ENCODE measurements at regions not wholly inside any gene's neighbourhood (a gene's known extent, or its start where the extent isn't known, plus 50 kb on each side); places are given as distances from the start of the nearest gene placed in this dataset.

- H4K91ac ChIP-seq (replicated peaks; ENCODE audit: insufficient read length, low read length) = no peak overlapping the region
- no peak overlapping the region for H2BK120ac ChIP-seq (replicated peaks; ENCODE audit: low read depth, low read length)
- no peaks in the 10 kb centered on the region for H3K9me3 ChIP-seq (ENCODE audit: insufficient read depth in 2 of 2, low read depth in 1 of 2, low read length in 1 of 2)
- no peaks in the 10 kb centered on the region for H3K23me2 ChIP-seq (ENCODE audit: low read depth, low read length)
- H2BK5ac ChIP-seq (ENCODE audit: low read depth, low read length) = no peak overlapping the region
- H2AK5ac ChIP-seq (ENCODE audit: low read depth, low read length) = no peak overlapping the region
- H4K5ac ChIP-seq (ENCODE audit: insufficient read length, low read depth, low read length) = no peak overlapping the region
- H3K56ac ChIP-seq (replicated peaks; ENCODE audit: insufficient read length, low read depth, low read length) = no peak overlapping the region
- H3K27me3 ChIP-seq (replicated peaks in 1 of 4; ENCODE audit: control insufficient read depth in 3 of 4, extremely low read depth in 1 of 4, insufficient read depth in 3 of 4, low read length in 3 of 4) = no peaks in the 10 kb centered on the region
- no peaks in the 10 kb centered on the region for H3K79me2 ChIP-seq (ENCODE audit: control insufficient read depth in 1 of 2, insufficient read depth in 2 of 2, low read length in 2 of 2)
- H3K23ac ChIP-seq (ENCODE audit: insufficient read length) = no peak overlapping the region
- no peak overlapping the region for H3K27ac ChIP-seq (ENCODE audit: low read depth, low read length)
- DNase-seq (ENCODE audit: low read depth in 1 of 2, low spot score in 2 of 2) (no peak), FAIRE-seq (no peak)
- 74 to 100% methylated on average over 1 to 5 of the region's 5 CpGs for WGBS, 2 experiments (ENCODE audit: extremely low coverage in 1 of 2, insufficient coverage in 1 of 2, insufficient read length in 1 of 2, insufficient replicate concordance in 2 of 2, low coverage in 1 of 2, low lambda C conversion rate in 2 of 2, missing lambda C conversion rate in 1 of 2)
- H2BK20ac ChIP-seq (ENCODE audit: low read length) = no peak overlapping the region
- no peak overlapping the region for H3K18ac ChIP-seq (ENCODE audit: extremely low read depth, low read length)
- no peak overlapping the region for H3K4me2 ChIP-seq (ENCODE audit: insufficient read depth in 1 of 2, low read depth in 2 of 2, low read length in 2 of 2)
- TF ChIP-seq TBP (IDR thresholded peaks at IDR 0.05; ENCODE audit: low read depth, low read length) (peak; percentile 42; the same call in 1 of the 2 replicates), CTBP2 (IDR thresholded peaks at IDR 0.05; ENCODE audit: borderline replicate concordance, insufficient read depth, insufficient read length, low read length) (no peak)
- no peak overlapping the region for H2BK12ac ChIP-seq (ENCODE audit: low read depth, low read length)
- peaks cover 0 to 4% (median 0%) of the 10 kb centered on the region in 4 experiments; a peak in 1 of 7 replicates for H3K4me1 ChIP-seq (replicated peaks in 1 of 4; ENCODE audit: control insufficient read depth in 3 of 4, insufficient read depth in 4 of 4, low read length in 3 of 4)
- POLR2A ChIA-PET (ENCODE audit: partially characterized antibody) = no interaction called here
- no peak overlapping the region for H3K4ac ChIP-seq (replicated peaks; ENCODE audit: insufficient read length, low read depth, low read length)
- peaks cover 0 to 3% (median 0%) of the 10 kb centered on the region in 4 experiments; a peak in 1 of 8 replicates for H3K36me3 ChIP-seq (ENCODE audit: control insufficient read depth in 2 of 4, insufficient read depth in 4 of 4, low read length in 3 of 4)
- H2BK15ac ChIP-seq (ENCODE audit: low read length) = no peak overlapping the region
- H3K9ac ChIP-seq (replicated peaks in 1 of 4; ENCODE audit: extremely low read depth in 1 of 4, low read depth in 3 of 4, low read length in 3 of 4) = no peak overlapping the region
- no peaks in the 10 kb centered on the region for H3K79me1 ChIP-seq (ENCODE audit: low read depth, low read length)
- no peaks in the 10 kb centered on the region for H4K20me1 ChIP-seq (replicated peaks in 1 of 2; ENCODE audit: control insufficient read depth in 1 of 2, insufficient read depth in 2 of 2, low read length in 2 of 2)
- no peak overlapping the region for H4K8ac ChIP-seq (ENCODE audit: extremely low read depth, insufficient read depth, low read length)
- no peak overlapping the region for H3K4me3 ChIP-seq (ENCODE audit: extremely low read depth in 1 of 4, insufficient read depth in 2 of 4, low read depth in 3 of 4, low read length in 4 of 4)
- no peak overlapping the region for H3K14ac ChIP-seq (ENCODE audit: insufficient read length)
- H2AFZ ChIP-seq (ENCODE audit: low read length) = no peak overlapping the region
- CTCF ChIA-PET (ENCODE audit: partially characterized antibody) = interaction anchor here (1.1 kb wide), 2 partner anchors 9 to 468 kb away, joined by 3 read pairs; no protein-coding TSS in a partner anchor
Observed at GRCh38 chr2:167651406-167652151, 595.8 kb downstream of the STK39 start.
